ENCODE measurements at regions not wholly inside any gene's neighbourhood (a gene's known extent, or its start where the extent isn't known, plus 50 kb on each side); places are given as distances from the start of the nearest gene placed in this dataset.

- H3K9me3 ChIP-seq, result no peaks in the 10 kb centered on the region
- no peaks in the 10 kb centered on the region for H3K27me3 ChIP-seq (replicated peaks in 1 of 7)
- no peak overlapping the region for H3K27ac ChIP-seq
- H3K36me3 ChIP-seq, result no peaks in the 10 kb centered on the region
- 70 to 87% (median 80%) methylated on average over 2 of the region's 2 CpGs for WGBS, 5 donors
- no peak overlapping the region for H3K4me3 ChIP-seq
- intact Hi-C loops (cut with DNase I; ENCODE audit: low total_unique reads), result loop anchor here (10.0 kb wide), 1 partner anchor 545 kb away; no protein-coding TSS in a partner anchor
- H3K4me1 ChIP-seq, result no peaks in the 10 kb centered on the region
- TF ChIP-seq CTCF (IDR thresholded peaks at IDR 0.05 in 8 of 11, conservative IDR thresholded peaks at IDR 0.05 in 3 of 11), result no peak
- no peak for TF ChIP-seq POLR2AphosphoS5 (IDR thresholded peaks at IDR 0.05)
- no peak for TF ChIP-seq POLR2A (IDR thresholded peaks at IDR 0.05)
- no peak for DNase-seq
These were observed 428.0 kb downstream of the RAP2B start for GRCh38 chr3:153590051-153590450.

GRCh38 chr3:153591561-153592245 lies 429.7 kb downstream of the RAP2B start:
- no peaks in the 10 kb centered on the region for H3K4me1 ChIP-seq
- no peaks in the 10 kb centered on the region for H3K36me3 ChIP-seq
- H3K4me3 ChIP-seq, result no peak overlapping the region
- DNase-seq, result no peak
- 40 to 78% (median 52%) methylated on average over 1 of the region's 1 CpG for whole genome bisulfite sequencing, 5 donors
- no peak overlapping the region for H3K27ac ChIP-seq
- intact Hi-C loops (cut with DNase I; ENCODE audit: low total_unique reads), result loop anchor here (10.0 kb wide), 1 partner anchor 547 kb away; no protein-coding TSS in a partner anchor
- H3K9me3 ChIP-seq, result no peaks in the 10 kb centered on the region
- TF ChIP-seq POLR2AphosphoS5 (IDR thresholded peaks at IDR 0.05), result no peak
- TF ChIP-seq CTCF (IDR thresholded peaks at IDR 0.05 in 8 of 11, conservative IDR thresholded peaks at IDR 0.05 in 3 of 11), result no peak
- no peak for TF ChIP-seq POLR2A (IDR thresholded peaks at IDR 0.05)
- no peaks in the 10 kb centered on the region for H3K27me3 ChIP-seq (replicated peaks in 1 of 7)

GRCh38 chr3:153595186-153595815 lies 433.3 kb downstream of the RAP2B start:
- no peak for DNase-seq
- Histone ChIP-seq H3K27ac (no peak overlapping the region), H3K4me1 (peaks cover 0 to 2% (median 0%) of the 10 kb centered on the region in 6 donors), H3K4me3 (no peak overlapping the region), H3K9me3 (no peaks in the 10 kb centered on the region), H3K27me3 (replicated peaks in 1 of 7) (no peaks in the 10 kb centered on the region), H3K36me3 (no peaks in the 10 kb centered on the region)
- TF ChIP-seq CTCF (IDR thresholded peaks at IDR 0.05 in 8 of 11, conservative IDR thresholded peaks at IDR 0.05 in 3 of 11), result peak in 7 of 11 experiments; percentile 20 to 46 (median 32)
- TF ChIP-seq POLR2A (IDR thresholded peaks at IDR 0.05), result no peak
- no peak for TF ChIP-seq POLR2AphosphoS5 (IDR thresholded peaks at IDR 0.05)
- intact Hi-C loops (cut with DNase I; ENCODE audit: low total_unique reads), result loop anchor here (10.0 kb wide), 1 partner anchor 550 kb away; no protein-coding TSS in a partner anchor

GRCh38 chr3:153596401-153596800 lies 434.4 kb downstream of the RAP2B start:
- WGBS, 5 donors, result 78 to 92% (median 85%) methylated on average over 4 of the region's 4 CpGs
- no peak overlapping the region for H3K27ac ChIP-seq
- H3K9me3 ChIP-seq, result no peaks in the 10 kb centered on the region
- TF ChIP-seq POLR2AphosphoS5 (IDR thresholded peaks at IDR 0.05), result no peak
- TF ChIP-seq POLR2A (IDR thresholded peaks at IDR 0.05), result no peak
- TF ChIP-seq CTCF (IDR thresholded peaks at IDR 0.05 in 8 of 11, conservative IDR thresholded peaks at IDR 0.05 in 3 of 11), result no peak
- peaks cover 0 to 8% (median 3%) of the 10 kb centered on the region in 6 donors for H3K4me1 ChIP-seq
- no peaks in the 10 kb centered on the region for H3K27me3 ChIP-seq (replicated peaks in 1 of 7)
- H3K4me3 ChIP-seq, result no peak overlapping the region
- intact Hi-C loops (cut with DNase I; ENCODE audit: low total_unique reads), result loop anchor here (10.0 kb wide), 1 partner anchor 552 kb away; no protein-coding TSS in a partner anchor
- no peak for DNase-seq
- no peaks in the 10 kb centered on the region for H3K36me3 ChIP-seq

Data from spleen (tissue), 11 donors.